Epithelial cell of esophagus (primary cell): ENCODE measurements at regions not wholly inside any gene's neighbourhood (a gene's known extent, or its start where the extent isn't known, plus 50 kb on each side); places are given as distances from the start of the nearest gene placed in this dataset.

Experiments used
- DNase-seq: peaks from one replicate; pipeline ENCODE4 v3.0.0; 2010; ENCODE audit warnings: low read depth
- H3K4me3 ChIP-seq: 2 replicates; pipeline ENCODE4 v1.5.1; 2011; ENCODE audit warnings: mild to moderate bottlenecking, low read length, control low read depth
- TF ChIP-seq, protein P1 (sequence below): IDR thresholded peaks from 2 replicates; pipeline ENCODE4 v1.5.1; 2011; ENCODE audit warnings: low read depth, mild to moderate bottlenecking, low read length, control low read depth, inconsistent platforms; ENCODE audit not compliant: insufficient read depth; ENCODE audit errors: missing control alignments

DNA sequence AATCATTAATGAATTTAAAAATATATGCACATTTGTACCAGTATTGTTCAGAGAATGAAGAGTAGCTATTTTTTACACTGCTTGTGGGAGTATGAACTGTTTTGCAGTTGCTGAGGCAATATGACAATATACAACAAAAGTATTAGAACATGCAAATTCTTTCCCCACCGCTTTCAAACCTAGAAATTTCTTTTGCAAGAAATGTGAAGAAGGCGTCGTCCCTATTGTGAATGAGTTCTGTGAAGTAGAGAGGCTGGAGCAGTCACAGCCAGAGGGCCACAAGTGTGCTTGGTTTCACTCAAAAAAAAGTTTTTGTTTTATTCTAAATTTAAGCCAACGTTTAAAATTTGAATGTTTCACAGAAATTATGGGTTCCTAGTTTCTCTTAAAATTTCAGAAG lies 184.9 kb downstream of the ALG10B start:
- no peak overlapping the region for H3K4me3 ChIP-seq
- DNase-seq: no peak
- TF ChIP-seq, protein P1, sequence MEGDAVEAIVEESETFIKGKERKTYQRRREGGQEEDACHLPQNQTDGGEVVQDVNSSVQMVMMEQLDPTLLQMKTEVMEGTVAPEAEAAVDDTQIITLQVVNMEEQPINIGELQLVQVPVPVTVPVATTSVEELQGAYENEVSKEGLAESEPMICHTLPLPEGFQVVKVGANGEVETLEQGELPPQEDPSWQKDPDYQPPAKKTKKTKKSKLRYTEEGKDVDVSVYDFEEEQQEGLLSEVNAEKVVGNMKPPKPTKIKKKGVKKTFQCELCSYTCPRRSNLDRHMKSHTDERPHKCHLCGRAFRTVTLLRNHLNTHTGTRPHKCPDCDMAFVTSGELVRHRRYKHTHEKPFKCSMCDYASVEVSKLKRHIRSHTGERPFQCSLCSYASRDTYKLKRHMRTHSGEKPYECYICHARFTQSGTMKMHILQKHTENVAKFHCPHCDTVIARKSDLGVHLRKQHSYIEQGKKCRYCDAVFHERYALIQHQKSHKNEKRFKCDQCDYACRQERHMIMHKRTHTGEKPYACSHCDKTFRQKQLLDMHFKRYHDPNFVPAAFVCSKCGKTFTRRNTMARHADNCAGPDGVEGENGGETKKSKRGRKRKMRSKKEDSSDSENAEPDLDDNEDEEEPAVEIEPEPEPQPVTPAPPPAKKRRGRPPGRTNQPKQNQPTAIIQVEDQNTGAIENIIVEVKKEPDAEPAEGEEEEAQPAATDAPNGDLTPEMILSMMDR: no peak

DNA sequence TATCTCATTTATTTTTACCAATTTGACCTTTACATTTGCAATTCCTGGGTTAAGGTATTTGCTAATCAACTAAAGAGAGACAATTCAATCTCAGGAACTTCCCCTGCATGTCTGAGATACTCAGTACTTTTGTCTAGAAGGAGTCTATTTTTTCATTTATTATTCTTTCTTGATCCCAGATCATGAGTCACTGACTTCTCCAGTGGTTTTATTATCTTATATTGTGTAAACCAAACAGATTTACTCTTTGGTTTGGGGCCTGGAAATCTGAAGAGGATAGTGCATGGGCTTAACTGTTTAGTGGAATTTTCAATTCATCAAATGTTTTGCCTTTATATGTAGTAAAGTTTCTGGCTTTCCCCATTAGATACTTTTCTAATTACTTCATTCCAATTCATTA lies 185.4 kb downstream of the ALG10B start:
- TF ChIP-seq, protein P1: no peak
- DNase-seq: no peak
- H3K4me3 ChIP-seq: no peak overlapping the region

DNA sequence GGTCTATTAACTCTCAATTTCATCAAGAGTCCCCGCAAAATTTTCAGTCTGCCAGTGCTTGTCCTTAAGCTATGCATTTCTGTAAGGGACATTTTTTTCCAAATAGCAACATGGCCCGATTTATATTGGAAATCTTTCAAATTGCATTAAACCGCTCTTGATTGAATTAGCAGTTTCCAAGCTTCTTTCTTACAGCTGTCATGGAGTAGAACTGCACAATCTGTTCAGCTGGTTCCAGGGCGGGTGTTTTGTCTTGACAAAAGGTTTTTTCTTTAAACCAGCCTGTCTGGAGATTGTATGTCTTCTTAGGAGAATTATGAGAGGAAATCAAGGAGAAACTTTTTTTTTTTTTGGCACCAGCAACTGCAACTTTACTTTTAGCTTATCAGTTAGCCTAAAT lies 185.8 kb downstream of the ALG10B start:
- H3K4me3 ChIP-seq: no peak overlapping the region
- TF ChIP-seq, protein P1: no peak
- no peak for DNase-seq

DNA sequence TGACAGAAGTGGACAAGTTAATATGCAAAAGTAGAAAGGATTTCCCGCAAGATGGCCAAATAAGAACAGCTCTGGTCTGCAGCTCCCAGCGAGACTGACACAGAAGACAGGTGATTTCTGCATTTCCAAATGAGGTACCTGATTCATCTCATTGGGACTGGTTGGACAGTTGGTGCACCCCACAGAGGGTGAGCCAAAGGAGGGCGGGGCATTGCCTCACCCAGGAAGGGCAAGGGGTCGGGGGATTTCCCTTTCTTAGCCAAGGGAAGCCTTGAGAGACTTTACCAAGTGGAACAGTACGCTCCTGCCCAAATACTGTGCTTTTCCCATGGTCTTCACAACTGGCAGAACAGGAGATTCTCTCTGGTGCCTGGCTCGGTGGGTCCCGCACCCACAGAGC lies 191.3 kb downstream of the ALG10B start:
- DNase-seq: peak; percentile 73
- H3K4me3 ChIP-seq: no peak overlapping the region
- TF ChIP-seq, protein P1: no peak

DNA sequence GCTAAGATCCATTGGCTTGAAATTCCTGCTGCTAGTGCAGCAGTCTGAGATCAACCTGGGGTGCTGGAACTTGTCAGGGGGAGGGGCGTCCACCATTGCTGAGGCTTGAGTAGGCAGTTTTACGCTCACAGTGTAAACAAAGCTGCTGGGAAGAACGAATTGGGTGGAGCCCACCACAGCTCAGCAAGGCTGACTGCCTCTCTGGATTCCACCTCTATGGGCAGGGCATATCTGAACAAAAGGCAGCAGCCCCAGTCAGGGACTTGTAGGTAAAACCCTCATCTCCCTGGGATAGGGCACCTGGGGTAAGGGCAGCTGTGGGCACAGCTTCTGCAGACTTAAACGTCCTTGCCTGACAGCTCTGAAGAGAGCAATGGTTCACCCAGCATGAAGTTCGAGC lies 191.7 kb downstream of the ALG10B start:
- no peak overlapping the region for H3K4me3 ChIP-seq
- TF ChIP-seq, protein P1: no peak
- peak; percentile 83 for DNase-seq

DNA sequence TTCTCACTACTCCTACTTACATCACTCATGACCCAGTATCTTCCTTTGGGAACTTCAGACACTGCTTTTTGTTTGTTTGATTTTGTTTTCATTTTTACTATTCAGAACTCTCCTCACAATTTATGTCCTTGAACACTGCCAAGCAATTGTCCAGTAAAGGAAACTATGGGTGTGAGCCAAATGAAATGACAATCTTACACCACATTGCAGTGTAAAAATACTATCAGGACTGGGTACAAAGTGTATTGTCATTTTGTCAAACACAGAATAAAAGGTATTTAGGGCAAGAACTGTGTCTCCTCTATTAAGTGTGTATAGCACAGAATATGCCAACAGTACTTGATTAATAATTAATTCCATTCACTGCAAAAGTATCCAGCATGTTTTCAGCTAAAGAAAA lies 199.3 kb downstream of the ALG10B start:
- TF ChIP-seq, protein P1: no peak
- no peak for DNase-seq
- no peak overlapping the region for H3K4me3 ChIP-seq

DNA sequence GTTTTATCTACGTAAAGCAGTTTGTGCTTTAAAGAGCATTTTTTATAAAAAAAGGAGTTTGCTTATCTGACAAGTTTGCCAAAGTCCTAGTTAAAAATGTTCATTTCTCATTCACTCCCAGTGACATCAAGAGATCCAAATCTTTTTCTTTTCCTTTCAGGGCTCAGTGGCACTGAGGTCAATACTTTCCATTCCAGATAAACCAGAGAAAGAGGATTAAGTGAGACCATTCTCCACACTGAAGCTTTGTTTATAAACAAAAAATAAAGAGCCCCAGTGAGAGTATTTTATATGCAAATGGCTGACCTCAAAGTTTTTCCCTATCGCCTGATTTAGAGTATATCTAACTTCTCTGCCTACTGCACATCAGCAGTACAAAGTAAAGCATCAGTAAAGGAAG lies 199.8 kb downstream of the ALG10B start:
- TF ChIP-seq, protein P1: no peak
- no peak for DNase-seq
- no peak overlapping the region for H3K4me3 ChIP-seq
